ENCODE measurements at regions not wholly inside any gene's neighbourhood (a gene's known extent, or its start where the extent isn't known, plus 50 kb on each side); places are given as distances from the start of the nearest gene placed in this dataset.

DNA sequence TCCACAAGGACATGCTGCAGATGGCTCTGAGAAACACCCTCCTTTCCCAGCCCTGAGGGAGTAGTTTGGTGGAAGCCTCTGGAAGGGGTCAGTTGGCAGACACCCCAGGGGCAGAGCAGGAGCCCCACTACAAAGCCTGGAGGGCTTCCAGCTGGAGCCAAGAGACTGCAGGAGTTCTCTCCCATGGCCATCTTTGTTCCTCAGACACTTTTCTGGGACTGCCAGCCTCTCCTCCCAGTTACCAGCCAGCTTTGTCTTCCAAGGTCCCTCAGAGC is 91.0 kb upstream of the PJA1 start:
- TF ChIP-seq YY1 (IDR thresholded peaks at IDR 0.05; ENCODE audit: low read depth), result no peak
- TF ChIP-seq, protein P1, sequence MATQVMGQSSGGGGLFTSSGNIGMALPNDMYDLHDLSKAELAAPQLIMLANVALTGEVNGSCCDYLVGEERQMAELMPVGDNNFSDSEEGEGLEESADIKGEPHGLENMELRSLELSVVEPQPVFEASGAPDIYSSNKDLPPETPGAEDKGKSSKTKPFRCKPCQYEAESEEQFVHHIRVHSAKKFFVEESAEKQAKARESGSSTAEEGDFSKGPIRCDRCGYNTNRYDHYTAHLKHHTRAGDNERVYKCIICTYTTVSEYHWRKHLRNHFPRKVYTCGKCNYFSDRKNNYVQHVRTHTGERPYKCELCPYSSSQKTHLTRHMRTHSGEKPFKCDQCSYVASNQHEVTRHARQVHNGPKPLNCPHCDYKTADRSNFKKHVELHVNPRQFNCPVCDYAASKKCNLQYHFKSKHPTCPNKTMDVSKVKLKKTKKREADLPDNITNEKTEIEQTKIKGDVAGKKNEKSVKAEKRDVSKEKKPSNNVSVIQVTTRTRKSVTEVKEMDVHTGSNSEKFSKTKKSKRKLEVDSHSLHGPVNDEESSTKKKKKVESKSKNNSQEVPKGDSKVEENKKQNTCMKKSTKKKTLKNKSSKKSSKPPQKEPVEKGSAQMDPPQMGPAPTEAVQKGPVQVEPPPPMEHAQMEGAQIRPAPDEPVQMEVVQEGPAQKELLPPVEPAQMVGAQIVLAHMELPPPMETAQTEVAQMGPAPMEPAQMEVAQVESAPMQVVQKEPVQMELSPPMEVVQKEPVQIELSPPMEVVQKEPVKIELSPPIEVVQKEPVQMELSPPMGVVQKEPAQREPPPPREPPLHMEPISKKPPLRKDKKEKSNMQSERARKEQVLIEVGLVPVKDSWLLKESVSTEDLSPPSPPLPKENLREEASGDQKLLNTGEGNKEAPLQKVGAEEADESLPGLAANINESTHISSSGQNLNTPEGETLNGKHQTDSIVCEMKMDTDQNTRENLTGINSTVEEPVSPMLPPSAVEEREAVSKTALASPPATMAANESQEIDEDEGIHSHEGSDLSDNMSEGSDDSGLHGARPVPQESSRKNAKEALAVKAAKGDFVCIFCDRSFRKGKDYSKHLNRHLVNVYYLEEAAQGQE (IDR thresholded peaks at IDR 0.05; ENCODE audit: low read depth), result no peak
- no peak for TF ChIP-seq TAF1 (IDR thresholded peaks at IDR 0.05; ENCODE audit: low read depth)
- TF ChIP-seq, protein P2, sequence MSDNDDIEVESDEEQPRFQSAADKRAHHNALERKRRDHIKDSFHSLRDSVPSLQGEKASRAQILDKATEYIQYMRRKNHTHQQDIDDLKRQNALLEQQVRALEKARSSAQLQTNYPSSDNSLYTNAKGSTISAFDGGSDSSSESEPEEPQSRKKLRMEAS (IDR thresholded peaks at IDR 0.05), result no peak
- TF ChIP-seq, protein P3, sequence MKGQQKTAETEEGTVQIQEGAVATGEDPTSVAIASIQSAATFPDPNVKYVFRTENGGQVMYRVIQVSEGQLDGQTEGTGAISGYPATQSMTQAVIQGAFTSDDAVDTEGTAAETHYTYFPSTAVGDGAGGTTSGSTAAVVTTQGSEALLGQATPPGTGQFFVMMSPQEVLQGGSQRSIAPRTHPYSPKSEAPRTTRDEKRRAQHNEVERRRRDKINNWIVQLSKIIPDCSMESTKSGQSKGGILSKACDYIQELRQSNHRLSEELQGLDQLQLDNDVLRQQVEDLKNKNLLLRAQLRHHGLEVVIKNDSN (IDR thresholded peaks at IDR 0.05), result no peak
- no peak for TF ChIP-seq CEBPB (IDR thresholded peaks at IDR 0.05)
- no peak for TF ChIP-seq EP300 (IDR thresholded peaks at IDR 0.05; ENCODE audit: borderline replicate concordance)
- TF ChIP-seq ZBTB7A (IDR thresholded peaks at IDR 0.05; ENCODE audit: low read depth), result no peak
- no peak for TF ChIP-seq TCF12 (IDR thresholded peaks at IDR 0.05; ENCODE audit: low read depth)
- no peak for TF ChIP-seq RAD21 (IDR thresholded peaks at IDR 0.05; ENCODE audit: low read depth)
- TF ChIP-seq EGR1 (IDR thresholded peaks at IDR 0.05), result no peak
- no peak for TF ChIP-seq CREB1 (IDR thresholded peaks at IDR 0.05; ENCODE audit: low read depth)
- TF ChIP-seq TEAD4 (IDR thresholded peaks at IDR 0.05), result no peak
- no peak for TF ChIP-seq NFIC (IDR thresholded peaks at IDR 0.05)

Measured in Ishikawa (cell line).